Hepatocyte (in vitro differentiated cells): ENCODE measurements at regions not wholly inside any gene's neighbourhood (a gene's known extent, or its start where the extent isn't known, plus 50 kb on each side); places are given as distances from the start of the nearest gene placed in this dataset.

Source experiments
- DNase-seq: peaks from one replicate; pipeline ENCODE4 v3.0.0-alpha.2; 2016; ENCODE audit warnings: low spot score
- H2AFZ ChIP-seq: fragments of 200-600 bp; sonication (generic); 2 replicates; pipeline ENCODE4 v1.6.0; 2016; ENCODE audit warnings: antibody characterized with exemption, mild to moderate bottlenecking
- H3K27ac ChIP-seq: fragments of 200-600 bp; sonication (generic); 2 replicates; pipeline ENCODE4 v1.5.1; 2016; ENCODE audit warnings: mild to moderate bottlenecking
- H3K27me3 ChIP-seq: fragments of 200-600 bp; sonication (generic); 2 replicates; pipeline ENCODE4 v1.6.1; 2016
- H3K36me3 ChIP-seq: fragments of 200-600 bp; sonication (generic); replicated peaks from 2 replicates; pipeline ENCODE4 v1.5.1; 2016; ENCODE audit warnings: low read depth; ENCODE audit not compliant: insufficient read depth
- H3K4me1 ChIP-seq: fragments of 200-600 bp; sonication (generic); 2 replicates; pipeline ENCODE4 v1.5.1; 2016; ENCODE audit warnings: mild to moderate bottlenecking, moderate library complexity; ENCODE audit not compliant: insufficient read depth
- H3K4me2 ChIP-seq: fragments of 200-600 bp; sonication (generic); 2 replicates; pipeline ENCODE4 v1.6.0; 2016
- H3K4me3 ChIP-seq: fragments of 200-600 bp; sonication (generic); 2 replicates; pipeline ENCODE4 v1.5.1; 2016; ENCODE audit warnings: mild to moderate bottlenecking
- H3K79me2 ChIP-seq: fragments of 200-600 bp; sonication (generic); 2 replicates; pipeline ENCODE4 v1.6.0; 2017; ENCODE audit warnings: mild to moderate bottlenecking
- H3K9me2 ChIP-seq: fragments of 200-600 bp; sonication (generic); replicated peaks from 2 replicates; pipeline ENCODE4 v1.6.0; 2017; ENCODE audit warnings: mild to moderate bottlenecking; ENCODE audit not compliant: insufficient read depth
- H3K9me3 ChIP-seq: fragments of 200-600 bp; sonication (generic); 2 replicates; pipeline ENCODE4 v1.5.1; 2016; ENCODE audit warnings: low read depth, mild to moderate bottlenecking
- H4K20me1 ChIP-seq: fragments of 200-600 bp; sonication (generic); 2 replicates; pipeline ENCODE4 v1.6.0; 2016; ENCODE audit warnings: mild to moderate bottlenecking; ENCODE audit not compliant: insufficient read depth, poor library complexity, severe bottlenecking
- EZH2 ChIP-seq: fragments of 200-600 bp; sonication (generic); IDR thresholded peaks from 2 replicates; pipeline ENCODE4 v1.6.1; 2016; ENCODE audit warnings: antibody characterized with exemption, mild to moderate bottlenecking, borderline replicate concordance
- EZH2phosphoT487 ChIP-seq: fragments of 200-600 bp; sonication (generic); IDR thresholded peaks from one replicate; pipeline ENCODE4 v1.6.1; 2018; ENCODE audit warnings: antibody characterized with exemption, mild to moderate bottlenecking, low read depth, moderate library complexity; ENCODE audit not compliant: unreplicated experiment, severe bottlenecking
- WGBS: methylation state at CpG from one replicate; pipeline ENCODE4 v1.1.6; 2016; ENCODE audit warnings: low lambda C conversion rate; ENCODE audit errors: missing lambda C conversion rate; 5-methylcytosine and 5-hydroxymethylcytosine counted together
- TF ChIP-seq, protein P1 (sequence below): fragments of 200-600 bp; sonication (generic); IDR thresholded peaks from 2 replicates; pipeline ENCODE4 v1.5.1; 2016; ENCODE audit warnings: antibody characterized with exemption, mild to moderate bottlenecking; ENCODE audit not compliant: poor library complexity

DNA sequence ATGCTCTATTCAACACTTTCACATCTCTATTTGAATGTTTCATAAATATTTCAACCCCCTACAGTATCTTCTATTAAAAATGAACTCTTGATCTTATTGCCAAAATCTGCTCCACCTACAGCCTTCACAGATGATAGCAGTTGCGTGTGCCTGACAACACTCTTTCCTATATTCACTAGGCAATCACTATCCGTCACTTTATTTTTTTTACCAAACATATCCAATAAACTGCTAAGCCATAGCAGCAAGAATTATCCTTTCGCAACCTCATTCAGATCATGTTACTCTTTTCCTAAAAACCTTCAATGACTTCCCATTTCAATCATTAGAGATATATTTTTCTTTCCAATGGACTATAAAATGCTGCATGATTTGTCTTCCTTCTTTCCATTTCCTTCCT is 629.8 kb upstream of the PCDH9 start:
- Histone ChIP-seq H3K4me2 (no peak overlapping the region), H3K36me3 (no peaks in the 10 kb centered on the region), H3K27me3 (no peaks in the 10 kb centered on the region), H4K20me1 (no peaks in the 10 kb centered on the region), H3K9me2 (no peaks in the 10 kb centered on the region), H3K79me2 (no peaks in the 10 kb centered on the region), H2AFZ (no peak overlapping the region), H3K27ac (no peak overlapping the region), H3K4me3 (no peak overlapping the region), H3K9me3 (no peaks in the 10 kb centered on the region), H3K4me1 (no peaks in the 10 kb centered on the region)
- DNase-seq = no peak
- WGBS = 92% methylated on average over 3 of the region's 3 CpGs
- TF ChIP-seq EZH2phosphoT487 (no peak), EZH2 (no peak)
- TF ChIP-seq, protein P1, sequence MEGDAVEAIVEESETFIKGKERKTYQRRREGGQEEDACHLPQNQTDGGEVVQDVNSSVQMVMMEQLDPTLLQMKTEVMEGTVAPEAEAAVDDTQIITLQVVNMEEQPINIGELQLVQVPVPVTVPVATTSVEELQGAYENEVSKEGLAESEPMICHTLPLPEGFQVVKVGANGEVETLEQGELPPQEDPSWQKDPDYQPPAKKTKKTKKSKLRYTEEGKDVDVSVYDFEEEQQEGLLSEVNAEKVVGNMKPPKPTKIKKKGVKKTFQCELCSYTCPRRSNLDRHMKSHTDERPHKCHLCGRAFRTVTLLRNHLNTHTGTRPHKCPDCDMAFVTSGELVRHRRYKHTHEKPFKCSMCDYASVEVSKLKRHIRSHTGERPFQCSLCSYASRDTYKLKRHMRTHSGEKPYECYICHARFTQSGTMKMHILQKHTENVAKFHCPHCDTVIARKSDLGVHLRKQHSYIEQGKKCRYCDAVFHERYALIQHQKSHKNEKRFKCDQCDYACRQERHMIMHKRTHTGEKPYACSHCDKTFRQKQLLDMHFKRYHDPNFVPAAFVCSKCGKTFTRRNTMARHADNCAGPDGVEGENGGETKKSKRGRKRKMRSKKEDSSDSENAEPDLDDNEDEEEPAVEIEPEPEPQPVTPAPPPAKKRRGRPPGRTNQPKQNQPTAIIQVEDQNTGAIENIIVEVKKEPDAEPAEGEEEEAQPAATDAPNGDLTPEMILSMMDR = no peak

DNA sequence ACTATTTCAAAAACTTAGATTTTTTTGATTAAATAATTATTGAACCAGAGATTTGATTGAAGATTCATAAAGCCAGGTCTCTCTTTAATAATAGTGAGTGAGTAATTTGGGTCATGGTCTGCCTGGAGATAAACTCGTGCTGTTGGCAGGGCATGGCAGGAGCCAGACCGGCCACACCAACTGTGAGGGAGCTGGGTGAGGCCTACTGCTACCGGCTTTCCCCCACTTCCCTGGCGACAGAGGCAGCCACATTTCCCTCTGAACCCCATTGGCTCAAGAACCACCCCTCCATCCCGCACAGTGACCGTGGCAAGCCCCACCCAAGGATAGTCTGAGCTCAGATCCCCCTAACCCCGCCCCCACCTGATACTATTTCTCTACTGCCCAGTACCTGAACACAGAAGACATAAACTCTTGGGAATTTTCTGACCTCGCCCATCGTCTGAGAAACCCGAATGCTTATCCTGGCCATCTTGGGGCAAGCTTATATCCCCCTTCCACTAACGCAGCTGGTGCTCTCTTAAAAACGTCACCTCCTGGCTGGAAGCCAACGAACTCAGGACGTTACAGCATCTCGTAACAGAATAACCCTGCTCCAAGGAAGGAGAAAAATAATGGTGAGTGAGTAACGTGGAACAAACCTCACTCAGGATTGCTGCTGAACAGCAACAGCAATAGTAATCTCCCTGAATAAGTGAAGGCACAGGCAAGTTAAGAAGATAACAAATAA is 627.6 kb upstream of the PCDH9 start:
- no peak overlapping the region for H2AFZ ChIP-seq
- no peaks in the 10 kb centered on the region for H3K27me3 ChIP-seq
- no peaks in the 10 kb centered on the region for H3K36me3 ChIP-seq
- no peak for DNase-seq
- no peaks in the 10 kb centered on the region for H3K79me2 ChIP-seq
- H3K4me2 ChIP-seq = no peak overlapping the region
- no peaks in the 10 kb centered on the region for H3K9me3 ChIP-seq
- TF ChIP-seq, protein P1 = no peak
- TF ChIP-seq EZH2phosphoT487 (no peak), EZH2 (no peak)
- no peaks in the 10 kb centered on the region for H3K4me1 ChIP-seq
- H4K20me1 ChIP-seq = no peaks in the 10 kb centered on the region
- no peak overlapping the region for H3K27ac ChIP-seq
- 85% methylated on average over 13 of the region's 16 CpGs for WGBS
- H3K9me2 ChIP-seq = no peaks in the 10 kb centered on the region
- no peak overlapping the region for H3K4me3 ChIP-seq

DNA sequence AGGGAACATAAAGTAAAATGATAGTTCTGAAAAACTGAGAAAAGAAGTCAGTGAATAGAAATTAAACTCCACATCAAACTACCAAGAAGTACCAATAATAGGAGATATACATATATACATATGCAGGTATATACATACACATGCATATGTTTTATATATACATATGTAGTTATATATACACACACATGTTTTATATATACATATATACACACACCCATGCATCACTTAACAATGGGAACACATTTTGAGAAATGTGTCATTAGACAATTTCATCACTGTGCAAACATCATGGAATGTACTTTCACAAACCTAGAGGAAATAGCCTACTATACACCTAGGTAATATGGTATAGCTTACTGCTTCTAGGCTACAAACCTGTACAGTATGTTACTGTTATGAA is 626.8 kb upstream of the PCDH9 start:
- no peak overlapping the region for H2AFZ ChIP-seq
- H3K36me3 ChIP-seq = no peaks in the 10 kb centered on the region
- H4K20me1 ChIP-seq = no peaks in the 10 kb centered on the region
- no peaks in the 10 kb centered on the region for H3K9me2 ChIP-seq
- no peak overlapping the region for H3K27ac ChIP-seq
- no peaks in the 10 kb centered on the region for H3K27me3 ChIP-seq
- H3K4me2 ChIP-seq = no peak overlapping the region
- TF ChIP-seq EZH2 = no peak
- TF ChIP-seq, protein P1 = no peak
- TF ChIP-seq EZH2phosphoT487 = no peak
- H3K9me3 ChIP-seq = no peaks in the 10 kb centered on the region
- H3K4me1 ChIP-seq = no peaks in the 10 kb centered on the region
- H3K4me3 ChIP-seq = no peak overlapping the region
- no peaks in the 10 kb centered on the region for H3K79me2 ChIP-seq
- DNase-seq = no peak
